ENCODE measurements at regions not wholly inside any gene's neighbourhood (a gene's known extent, or its start where the extent isn't known, plus 50 kb on each side); places are given as distances from the start of the nearest gene placed in this dataset.
"Not testable (repeated sequence)": the region's sequence is repeated elsewhere in the genome, so short reads cannot be mapped to it uniquely, and the experiment has no call there.

DNA sequence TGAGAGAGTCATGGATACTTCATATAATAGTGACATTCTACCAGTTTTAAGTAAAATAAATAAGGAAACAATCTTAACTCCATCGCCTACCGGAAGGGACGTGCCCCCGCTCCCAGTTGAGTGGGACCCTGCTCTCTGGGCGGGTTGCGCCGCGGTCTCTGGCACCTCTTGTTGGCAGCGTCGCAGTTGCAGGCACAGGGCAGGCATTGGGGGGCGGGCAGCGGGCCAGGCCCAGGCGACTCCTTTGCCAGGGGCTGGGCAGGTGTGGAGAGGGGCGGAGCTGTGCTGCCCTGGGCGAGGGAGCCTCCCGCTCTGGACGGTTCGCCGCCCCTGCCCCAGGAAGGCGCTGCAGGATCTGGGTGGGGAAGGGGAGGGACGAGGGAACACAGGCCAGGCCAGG lies 1500.6 kb downstream of the FOXD4L5 start:
- not testable (repeated sequence) for H3K27me3 ChIP-seq (ENCODE audit: insufficient read depth, low read length); H3K4ac ChIP-seq (ENCODE audit: low read depth, low read length); H2AFZ ChIP-seq (ENCODE audit: low read length); H3K4me2 ChIP-seq (ENCODE audit: insufficient read depth, insufficient read length, low read length); H3K56ac ChIP-seq (ENCODE audit: insufficient read length, low read depth, low read length); H2BK20ac ChIP-seq (ENCODE audit: low read depth, low read length, poor library complexity, severe bottlenecking); H3K23me2 ChIP-seq (ENCODE audit: insufficient read length, low read depth, low read length, poor library complexity, severe bottlenecking); H3K4me3 Mint-ChIP-seq; H2BK5ac ChIP-seq (ENCODE audit: insufficient read length, low read length); H3K79me1 ChIP-seq (ENCODE audit: insufficient read depth, low read depth, low read length, poor library complexity, severe bottlenecking); H3T11ph ChIP-seq (ENCODE audit: low read length); H3K27ac Mint-ChIP-seq; H3K27ac ChIP-seq (ENCODE audit: insufficient read length, low read depth, low read length); H3K4me1 ChIP-seq (ENCODE audit: insufficient read depth, low read length); H3K14ac ChIP-seq (ENCODE audit: insufficient read depth, low read length); H3K9ac ChIP-seq (ENCODE audit: extremely low read depth, insufficient read length, low read length); H4K20me1 ChIP-seq (ENCODE audit: control insufficient read depth, insufficient read depth, insufficient read length); H3K4me1 Mint-ChIP-seq; H3K79me2 ChIP-seq (ENCODE audit: insufficient read depth, low read length); H4K91ac ChIP-seq (ENCODE audit: insufficient read length, low read depth, low read length); H3K18ac ChIP-seq (ENCODE audit: insufficient read length, low read depth, low read length); H4K5ac ChIP-seq (ENCODE audit: insufficient read length, low read depth, low read length); H2BK12ac ChIP-seq (ENCODE audit: insufficient read length, low read depth, low read length); H4K8ac ChIP-seq (replicated peaks; ENCODE audit: insufficient read length, low read depth, low read length); H2BK15ac ChIP-seq (ENCODE audit: low read depth, low read length); H2AK5ac ChIP-seq (ENCODE audit: insufficient read length, low read length); DNase-seq; H3K27me3 Mint-ChIP-seq (ENCODE audit: low read depth); H2BK120ac ChIP-seq (ENCODE audit: low read depth, low read length, poor library complexity, severe bottlenecking); H3K23ac ChIP-seq (ENCODE audit: insufficient read length, low read depth, low read length); H3K36me3 Mint-ChIP-seq (ENCODE audit: insufficient read depth in 1 of 3, low read depth in 3 of 3)
- H3K9me3 ChIP-seq (ENCODE audit: control insufficient read depth, low read depth, low read length): peaks cover 19% of the 10 kb centered on the region
- WGBS (ENCODE audit: extremely low coverage, insufficient read length, low lambda C conversion rate): no CpG with 5 or more reads among the region's 21 CpGs
- peaks cover 50 to 66% of the 10 kb centered on the region in 2 experiments for H3K9me3 Mint-ChIP-seq

DNA sequence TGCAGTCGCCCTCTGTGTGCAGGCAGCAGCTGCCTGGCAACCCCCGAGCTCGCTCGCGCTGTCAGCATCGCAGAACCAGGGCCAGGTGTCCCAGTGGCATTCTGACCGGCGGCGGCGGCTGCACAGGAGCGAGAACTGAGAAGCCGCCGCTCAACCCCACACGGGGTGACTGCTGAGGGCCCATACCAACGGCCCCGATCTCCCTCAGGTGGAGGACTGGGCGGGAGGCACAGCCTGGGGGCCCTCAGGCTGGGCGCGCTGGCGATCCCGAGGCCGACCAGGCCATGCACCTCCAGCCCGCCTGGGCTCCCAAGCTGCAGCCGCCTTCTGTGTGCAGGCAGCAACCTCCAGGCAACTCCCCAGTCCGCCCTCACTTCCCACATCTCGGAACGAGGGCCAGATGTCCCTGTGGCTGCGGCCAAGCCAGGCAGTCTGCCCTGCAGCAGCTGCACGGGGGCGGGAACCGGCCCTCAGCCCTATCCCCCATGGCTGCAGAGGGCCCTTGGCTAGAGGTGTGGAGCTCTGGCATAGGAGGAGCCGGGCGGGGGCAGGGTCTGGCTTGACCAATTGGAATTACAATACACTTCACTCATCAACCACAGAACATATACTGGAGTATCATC lies 1503.1 kb downstream of the FOXD4L5 start:
- not testable (repeated sequence) for H3K4me2 ChIP-seq (ENCODE audit: insufficient read depth, insufficient read length, low read length); H3K4me1 Mint-ChIP-seq

More for the DNA sequence above, 1503.1 kb downstream of the FOXD4L5 start:
- peaks cover 35 to 50% of the 10 kb centered on the region in 2 experiments for H3K9me3 Mint-ChIP-seq
- H2BK5ac ChIP-seq (ENCODE audit: insufficient read length, low read length); H3K27me3 Mint-ChIP-seq (ENCODE audit: low read depth); H3K23ac ChIP-seq (ENCODE audit: insufficient read length, low read depth, low read length); H3K4me3 Mint-ChIP-seq; H3K27me3 ChIP-seq (ENCODE audit: insufficient read depth, low read length); H3K18ac ChIP-seq (ENCODE audit: insufficient read length, low read depth, low read length); H2AK5ac ChIP-seq (ENCODE audit: insufficient read length, low read length); H2BK12ac ChIP-seq (ENCODE audit: insufficient read length, low read depth, low read length); H4K5ac ChIP-seq (ENCODE audit: insufficient read length, low read depth, low read length); H3K9ac ChIP-seq (ENCODE audit: extremely low read depth, insufficient read length, low read length); H3K23me2 ChIP-seq (ENCODE audit: insufficient read length, low read depth, low read length, poor library complexity, severe bottlenecking); H3K14ac ChIP-seq (ENCODE audit: insufficient read depth, low read length); H3K27ac ChIP-seq (ENCODE audit: insufficient read length, low read depth, low read length); H3K79me1 ChIP-seq (ENCODE audit: insufficient read depth, low read depth, low read length, poor library complexity, severe bottlenecking); H4K20me1 ChIP-seq (ENCODE audit: control insufficient read depth, insufficient read depth, insufficient read length); H3K4ac ChIP-seq (ENCODE audit: low read depth, low read length); H2BK20ac ChIP-seq (ENCODE audit: low read depth, low read length, poor library complexity, severe bottlenecking); H4K91ac ChIP-seq (ENCODE audit: insufficient read length, low read depth, low read length); H3K4me1 ChIP-seq (ENCODE audit: insufficient read depth, low read length); H3K9me3 ChIP-seq (ENCODE audit: control insufficient read depth, low read depth, low read length); H3T11ph ChIP-seq (ENCODE audit: low read length); H3K27ac Mint-ChIP-seq; H3K79me2 ChIP-seq (ENCODE audit: insufficient read depth, low read length); DNase-seq; H2BK15ac ChIP-seq (ENCODE audit: low read depth, low read length); H2AFZ ChIP-seq (ENCODE audit: low read length); H4K8ac ChIP-seq (replicated peaks; ENCODE audit: insufficient read length, low read depth, low read length); H2BK120ac ChIP-seq (ENCODE audit: low read depth, low read length, poor library complexity, severe bottlenecking); H3K36me3 Mint-ChIP-seq (ENCODE audit: insufficient read depth in 1 of 3, low read depth in 3 of 3); H3K56ac ChIP-seq (ENCODE audit: insufficient read length, low read depth, low read length): not testable (repeated sequence)
- WGBS (ENCODE audit: extremely low coverage, insufficient read length, low lambda C conversion rate): no CpG with 5 or more reads among the region's 33 CpGs
